IMR-90 (cell line): ENCODE measurements at regions not wholly inside any gene's neighbourhood (a gene's known extent, or its start where the extent isn't known, plus 50 kb on each side); places are given as distances from the start of the nearest gene placed in this dataset.
"Not testable (repeated sequence)": the region's sequence is repeated elsewhere in the genome, so short reads cannot be mapped to it uniquely, and the experiment has no call there.

Source experiments
- CEBPB ChIP-seq: IDR thresholded peaks from 2 replicates; pipeline ENCODE4 v1.6.1; 2012; ENCODE audit warnings: low read depth, low read length, improper control_type of control experiment
- MAFK ChIP-seq: IDR thresholded peaks from 2 replicates; pipeline ENCODE4 v1.6.1; 2012; ENCODE audit warnings: low read depth, low read length, improper control_type of control experiment
- MXI1 ChIP-seq: IDR thresholded peaks from 2 replicates; pipeline ENCODE4 v1.6.1; 2012; ENCODE audit warnings: low read depth, mild to moderate bottlenecking, low read length, moderate library complexity, borderline replicate concordance
- POLR2A ChIP-seq: IDR thresholded peaks from 2 replicates; pipeline ENCODE4 v1.6.1; 2012; ENCODE audit warnings: mild to moderate bottlenecking, low read depth, low read length
- RAD21 ChIP-seq: IDR thresholded peaks from 2 replicates; pipeline ENCODE4 v1.6.1; 2012; ENCODE audit warnings: low read length, improper control_type of control experiment
- RCOR1 ChIP-seq: IDR thresholded peaks from 2 replicates; pipeline ENCODE4 v1.6.1; 2012; ENCODE audit warnings: mild to moderate bottlenecking, low read length, improper control_type of control experiment; ENCODE audit not compliant: insufficient replicate concordance
- SMC3 ChIP-seq: fragments of 150-350 bp; IDR thresholded peaks from 2 replicates; pipeline ENCODE4 v1.6.1; 2016; ENCODE audit warnings: low read depth, mild to moderate bottlenecking, antibody characterized with exemption, low read length, moderate library complexity
- TF ChIP-seq, protein P1 (sequence below): conservative IDR thresholded peaks from 2 replicates; pipeline ENCODE4 v1.5.1; 2012; ENCODE audit warnings: mild to moderate bottlenecking, low read depth, low read length, improper control_type of control experiment
- TF ChIP-seq, protein P2 (sequence below): fragments of 150-350 bp; IDR thresholded peaks from 2 replicates; pipeline ENCODE4 v1.6.1; 2016; ENCODE audit warnings: low read depth, mild to moderate bottlenecking, low read length, moderate library complexity, borderline replicate concordance
- TF ChIP-seq, protein P3 (sequence below): fragments of 150-350 bp; IDR thresholded peaks from 2 replicates; pipeline ENCODE4 v1.6.1; 2017; ENCODE audit warnings: mild to moderate bottlenecking, antibody characterized with exemption, low read length, low read depth

DNA sequence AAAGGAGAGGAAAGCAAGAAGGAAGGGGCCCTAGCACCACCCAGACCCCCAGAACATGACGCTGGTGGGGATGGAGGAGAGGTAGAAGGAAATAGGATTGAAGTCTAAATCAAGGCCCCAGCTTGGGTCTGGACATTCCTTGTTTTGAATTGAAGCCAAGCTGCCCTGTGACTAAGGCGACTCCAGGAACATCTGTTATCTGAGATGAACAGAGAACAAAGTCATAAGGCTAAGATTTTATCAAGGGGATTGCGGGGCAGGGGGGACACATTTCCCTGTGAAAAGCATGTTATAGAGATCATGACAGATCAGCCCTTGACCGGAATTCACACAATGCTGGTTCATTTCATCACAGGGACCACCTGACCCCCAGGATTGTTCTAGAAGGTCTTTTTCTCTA is 80.6 kb upstream of the ADGRL1 start:
- not testable (repeated sequence) for TF ChIP-seq RCOR1, RAD21, POLR2A, MXI1, CEBPB, MAFK, SMC3
- TF ChIP-seq, protein P1, sequence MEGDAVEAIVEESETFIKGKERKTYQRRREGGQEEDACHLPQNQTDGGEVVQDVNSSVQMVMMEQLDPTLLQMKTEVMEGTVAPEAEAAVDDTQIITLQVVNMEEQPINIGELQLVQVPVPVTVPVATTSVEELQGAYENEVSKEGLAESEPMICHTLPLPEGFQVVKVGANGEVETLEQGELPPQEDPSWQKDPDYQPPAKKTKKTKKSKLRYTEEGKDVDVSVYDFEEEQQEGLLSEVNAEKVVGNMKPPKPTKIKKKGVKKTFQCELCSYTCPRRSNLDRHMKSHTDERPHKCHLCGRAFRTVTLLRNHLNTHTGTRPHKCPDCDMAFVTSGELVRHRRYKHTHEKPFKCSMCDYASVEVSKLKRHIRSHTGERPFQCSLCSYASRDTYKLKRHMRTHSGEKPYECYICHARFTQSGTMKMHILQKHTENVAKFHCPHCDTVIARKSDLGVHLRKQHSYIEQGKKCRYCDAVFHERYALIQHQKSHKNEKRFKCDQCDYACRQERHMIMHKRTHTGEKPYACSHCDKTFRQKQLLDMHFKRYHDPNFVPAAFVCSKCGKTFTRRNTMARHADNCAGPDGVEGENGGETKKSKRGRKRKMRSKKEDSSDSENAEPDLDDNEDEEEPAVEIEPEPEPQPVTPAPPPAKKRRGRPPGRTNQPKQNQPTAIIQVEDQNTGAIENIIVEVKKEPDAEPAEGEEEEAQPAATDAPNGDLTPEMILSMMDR: not testable (repeated sequence)
- TF ChIP-seq, protein P2, sequence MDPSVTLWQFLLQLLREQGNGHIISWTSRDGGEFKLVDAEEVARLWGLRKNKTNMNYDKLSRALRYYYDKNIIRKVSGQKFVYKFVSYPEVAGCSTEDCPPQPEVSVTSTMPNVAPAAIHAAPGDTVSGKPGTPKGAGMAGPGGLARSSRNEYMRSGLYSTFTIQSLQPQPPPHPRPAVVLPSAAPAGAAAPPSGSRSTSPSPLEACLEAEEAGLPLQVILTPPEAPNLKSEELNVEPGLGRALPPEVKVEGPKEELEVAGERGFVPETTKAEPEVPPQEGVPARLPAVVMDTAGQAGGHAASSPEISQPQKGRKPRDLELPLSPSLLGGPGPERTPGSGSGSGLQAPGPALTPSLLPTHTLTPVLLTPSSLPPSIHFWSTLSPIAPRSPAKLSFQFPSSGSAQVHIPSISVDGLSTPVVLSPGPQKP: not testable (repeated sequence)
- TF ChIP-seq, protein P3, sequence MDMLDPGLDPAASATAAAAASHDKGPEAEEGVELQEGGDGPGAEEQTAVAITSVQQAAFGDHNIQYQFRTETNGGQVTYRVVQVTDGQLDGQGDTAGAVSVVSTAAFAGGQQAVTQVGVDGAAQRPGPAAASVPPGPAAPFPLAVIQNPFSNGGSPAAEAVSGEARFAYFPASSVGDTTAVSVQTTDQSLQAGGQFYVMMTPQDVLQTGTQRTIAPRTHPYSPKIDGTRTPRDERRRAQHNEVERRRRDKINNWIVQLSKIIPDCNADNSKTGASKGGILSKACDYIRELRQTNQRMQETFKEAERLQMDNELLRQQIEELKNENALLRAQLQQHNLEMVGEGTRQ: not testable (repeated sequence)
